HG03442 (cell line): ENCODE measurements at regions not wholly inside any gene's neighbourhood (a gene's known extent, or its start where the extent isn't known, plus 50 kb on each side); places are given as distances from the start of the nearest gene placed in this dataset.
"Not testable (repeated sequence)": the region's sequence is repeated elsewhere in the genome, so short reads cannot be mapped to it uniquely, and the experiment has no call there.

Experiments
- ATAC-seq: cut with Tn5 transposase; IDR thresholded peaks from one replicate; pipeline ENCODE4 v1.9.1; 2021; ENCODE audit warnings: mild to moderate bottlenecking, moderate library complexity; ENCODE audit not compliant: unreplicated experiment

DNA sequence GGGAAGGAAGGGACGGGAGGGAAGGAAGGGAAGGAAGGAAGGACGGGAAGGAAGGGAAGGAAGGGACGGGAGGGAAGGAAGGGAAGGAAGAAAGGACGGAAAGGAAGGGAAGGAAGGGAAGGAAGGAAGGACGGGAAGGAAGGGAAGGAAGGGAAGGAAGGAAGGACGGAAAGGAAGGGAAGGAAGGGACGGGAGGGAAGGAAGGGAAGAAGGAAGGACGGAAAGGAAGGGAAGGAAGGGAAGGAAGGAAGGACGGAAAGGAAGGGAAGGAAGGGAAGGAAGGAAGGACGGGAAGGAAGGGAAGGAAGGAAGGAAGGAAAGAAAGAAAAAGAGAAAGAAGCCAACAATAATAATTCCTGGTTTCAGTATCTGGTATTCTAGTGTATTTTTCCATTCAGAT is 863.8 kb upstream of the WWC1 start:
- not testable (repeated sequence) for ATAC-seq

DNA sequence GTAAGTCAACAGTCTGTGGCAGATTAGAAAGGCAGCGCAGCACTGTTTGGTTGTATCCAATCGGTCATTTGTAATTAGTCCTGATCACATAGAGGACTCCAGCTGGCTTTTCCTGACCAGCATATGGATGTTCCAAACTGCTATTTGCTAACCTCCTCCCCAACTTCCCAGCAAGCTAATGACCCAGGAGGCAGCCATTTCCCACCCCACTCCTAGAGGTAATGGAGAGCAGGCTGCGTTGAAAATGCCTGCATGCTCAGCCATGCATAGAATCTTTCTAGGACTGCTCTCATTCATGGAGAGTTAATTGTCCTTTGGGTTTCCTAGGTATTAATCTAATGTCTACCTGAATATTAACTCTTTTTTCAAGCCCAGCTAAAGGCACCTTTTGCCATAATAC is 850.6 kb upstream of the WWC1 start:
- no peak for ATAC-seq

DNA sequence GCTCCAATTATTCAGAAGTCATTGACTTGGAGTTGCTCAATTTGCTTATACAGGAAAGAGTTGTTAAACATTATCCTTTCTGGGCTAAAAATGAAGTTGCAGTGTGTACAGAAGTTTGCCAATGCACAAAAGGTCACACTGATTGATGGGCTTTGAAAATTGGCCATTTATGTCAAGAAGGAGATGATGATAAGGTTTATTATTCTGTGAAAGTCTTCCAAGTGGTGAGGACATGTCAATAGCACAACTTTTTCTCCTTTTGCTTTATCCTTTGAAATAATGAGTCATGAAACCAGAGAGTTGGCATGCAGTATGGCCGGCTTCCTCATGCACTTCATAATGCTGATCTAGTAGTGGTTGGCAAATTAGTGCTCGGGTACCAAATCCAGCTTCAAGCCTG is 848.5 kb upstream of the WWC1 start:
- no peak for ATAC-seq

- ATAC-seq: no peak
These were observed 843.7 kb upstream of the WWC1 start for GRCh38 chr5:167447466-167448375.

- no peak for ATAC-seq
These were observed 843.1 kb upstream of the WWC1 start for GRCh38 chr5:167448376-167448775.

DNA sequence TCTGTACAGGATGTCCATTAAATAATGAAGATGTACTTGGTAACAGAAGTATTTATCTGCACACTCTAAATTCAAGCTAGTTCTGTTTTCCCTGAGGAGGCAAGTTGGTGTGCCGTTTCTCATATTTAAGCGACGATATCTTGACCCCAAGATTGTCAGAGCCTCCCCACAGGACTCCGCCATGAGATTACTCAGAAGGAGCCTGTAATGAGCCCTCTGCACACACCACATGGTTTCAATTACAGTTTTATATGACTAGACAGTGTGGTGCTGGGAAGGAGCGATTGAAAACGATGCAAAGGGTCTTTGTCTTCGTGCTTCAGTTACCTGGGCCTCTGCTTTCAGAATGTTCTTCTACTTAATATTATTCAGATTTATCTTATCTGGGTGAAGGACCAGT is 840.4 kb upstream of the WWC1 start:
- ATAC-seq: no peak

GRCh38 chr5:167452136-167452535 is 839.3 kb upstream of the WWC1 start:
- no peak for ATAC-seq

GRCh38 chr5:167453246-167454030 is 838.0 kb upstream of the WWC1 start:
- no peak for ATAC-seq

GRCh38 chr5:167458412-167458811 is 833.0 kb upstream of the WWC1 start:
- no peak for ATAC-seq

DNA sequence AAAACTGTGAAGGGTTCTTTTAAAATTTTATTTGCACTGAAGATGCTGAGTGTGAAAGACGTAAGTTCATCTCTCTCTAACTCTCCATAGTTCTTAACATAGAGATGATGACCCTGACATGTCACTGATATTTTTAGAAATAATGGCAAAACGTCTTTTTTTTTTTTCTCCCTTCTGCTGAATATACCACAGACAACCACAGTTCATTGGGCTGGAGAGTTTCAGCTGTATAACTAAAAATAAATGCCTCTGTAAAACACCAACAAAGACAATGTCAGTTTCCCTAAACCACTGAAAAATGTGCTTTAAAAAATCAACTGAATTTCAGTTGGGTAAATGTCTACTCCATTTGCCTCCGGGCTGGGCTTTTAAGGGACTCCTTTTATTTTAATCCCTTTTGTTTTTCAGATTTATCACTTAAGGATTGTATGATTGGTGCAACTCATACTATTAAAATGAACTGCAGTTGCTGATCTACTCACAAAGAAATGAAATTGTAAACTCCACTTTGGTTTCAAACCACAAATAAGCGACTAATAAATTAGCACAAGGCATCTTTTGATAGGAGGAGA is 830.9 kb upstream of the WWC1 start:
- ATAC-seq: no peak

GRCh38 chr5:167463939-167464338 is 827.5 kb upstream of the WWC1 start:
- ATAC-seq: no peak

GRCh38 chr5:167466992-167467391 is 824.5 kb upstream of the WWC1 start:
- no peak for ATAC-seq

DNA sequence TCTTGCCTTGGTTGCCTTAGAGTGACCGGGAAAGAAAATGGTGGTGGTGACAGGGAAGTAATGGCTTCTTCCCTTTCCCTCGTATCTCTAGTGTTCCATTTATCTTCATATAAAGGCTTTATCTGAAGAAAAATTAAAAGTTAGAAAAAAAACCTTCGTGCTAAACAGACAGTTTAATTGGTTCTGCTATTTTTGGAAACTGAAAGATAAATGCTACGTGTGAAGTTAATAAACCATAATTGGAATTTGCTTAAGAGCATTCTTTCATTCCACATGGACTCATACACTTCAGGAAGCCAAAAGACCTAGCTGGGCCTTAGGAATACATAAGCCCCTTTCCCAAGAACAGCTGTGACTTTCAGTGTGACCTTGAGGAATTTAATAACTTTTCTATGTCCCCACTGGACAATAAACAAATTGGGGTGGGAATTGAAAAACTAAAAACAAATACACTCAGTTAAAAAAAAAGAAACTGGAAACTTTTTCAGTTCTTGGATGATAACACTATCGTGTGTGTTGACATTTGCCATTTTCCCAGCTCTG is 818.8 kb upstream of the WWC1 start:
- no peak for ATAC-seq

GRCh38 chr5:167478188-167478587 is 813.3 kb upstream of the WWC1 start:
- ATAC-seq: no peak

DNA sequence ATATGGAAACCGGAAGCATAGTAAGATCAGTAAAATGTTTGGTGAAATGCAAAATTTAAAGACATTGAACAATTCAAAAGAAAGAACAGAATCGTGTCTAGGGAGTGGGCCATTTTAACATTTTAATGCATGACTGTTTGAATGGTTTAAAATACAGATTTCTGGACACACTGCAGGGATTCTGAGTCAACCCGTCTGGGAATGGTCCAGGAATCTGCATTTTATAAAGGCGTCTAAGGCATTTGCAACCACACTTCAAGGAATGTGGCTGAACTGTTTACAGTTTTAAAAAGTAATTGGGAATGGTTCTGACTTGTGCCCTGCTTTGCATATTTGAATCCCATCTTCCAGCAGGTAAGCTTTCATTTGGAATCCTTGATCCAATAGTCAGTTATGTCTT is 811.7 kb upstream of the WWC1 start:
- no peak for ATAC-seq

DNA sequence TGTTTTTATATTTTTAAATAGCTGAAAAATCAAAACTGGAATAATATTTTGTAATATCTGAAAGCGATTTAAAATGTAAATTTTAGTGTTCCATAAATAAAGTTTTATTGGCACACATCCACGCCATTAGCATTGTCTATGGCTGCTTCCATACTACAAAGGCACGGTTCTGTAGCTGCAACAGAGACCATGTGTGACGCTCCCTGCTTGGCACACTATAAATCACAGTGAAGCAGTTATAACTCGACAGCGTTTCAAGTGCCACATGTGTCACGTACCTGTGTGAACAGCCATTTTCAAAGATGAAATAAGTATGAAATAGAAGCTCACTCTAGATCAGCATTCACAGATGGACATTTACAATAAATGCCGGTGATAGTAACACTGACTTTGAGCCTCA is 810.1 kb upstream of the WWC1 start:
- ATAC-seq: no peak

DNA sequence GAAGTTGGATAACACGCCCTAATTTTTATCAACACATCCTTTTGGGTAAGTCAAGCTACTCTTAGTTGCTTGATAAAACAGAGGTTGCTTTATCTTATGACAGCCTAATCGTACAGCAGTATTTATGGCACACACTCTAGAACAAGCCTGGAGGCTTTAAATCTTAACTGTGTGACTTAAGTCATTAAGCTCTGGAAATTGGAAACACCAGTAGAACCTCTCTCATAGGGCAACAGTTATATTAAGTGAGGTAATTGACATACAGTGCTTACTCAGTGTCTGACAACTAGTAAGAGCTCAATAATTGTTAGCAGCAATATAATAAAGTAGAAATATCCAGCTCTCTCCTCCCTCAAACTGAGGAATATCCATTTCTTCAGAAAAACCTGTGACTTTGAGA is 808.9 kb upstream of the WWC1 start:
- no peak for ATAC-seq

GRCh38 chr5:167485061-167485774 is 806.2 kb upstream of the WWC1 start:
- no peak for ATAC-seq

DNA sequence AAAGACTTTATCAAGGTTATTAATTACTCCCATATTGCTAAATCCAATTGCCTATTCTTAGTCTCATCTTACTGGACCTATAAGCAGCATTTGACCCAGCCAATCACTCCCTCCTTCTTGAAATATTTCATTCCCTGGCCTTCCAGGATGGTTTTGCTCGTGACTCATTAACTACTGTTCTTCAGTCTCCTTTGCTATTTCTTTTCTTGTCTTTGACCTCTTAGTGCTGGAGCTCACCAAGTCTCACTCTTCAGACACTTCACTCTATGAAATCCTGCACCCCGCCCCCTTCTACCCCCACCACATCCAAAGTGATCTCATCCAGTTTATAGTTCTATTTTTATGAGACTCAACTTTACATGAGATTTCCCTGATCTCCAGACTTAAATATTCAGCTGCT is 803.1 kb upstream of the WWC1 start:
- ATAC-seq: no peak

DNA sequence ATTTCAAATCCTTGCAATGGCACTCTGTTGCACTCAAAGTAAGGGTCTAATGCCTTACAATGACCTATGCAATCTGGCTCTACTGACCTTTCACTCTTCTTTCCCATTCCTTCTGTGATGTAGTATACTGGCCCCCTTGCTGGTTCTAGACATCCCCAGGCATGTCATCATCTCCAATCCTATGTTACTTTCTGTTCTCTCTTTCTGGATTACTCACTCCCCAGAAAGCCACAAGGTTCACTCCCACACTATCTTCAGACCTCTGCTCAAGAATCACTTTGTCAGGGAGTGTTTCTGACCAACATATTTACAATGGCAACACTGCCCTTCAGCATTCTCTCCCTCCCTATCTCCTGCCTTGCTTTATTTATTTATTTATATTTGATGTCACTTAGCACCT is 802.2 kb upstream of the WWC1 start:
- peak; percentile 92 for ATAC-seq
